HL-60 (cell line): ENCODE measurements at regions not wholly inside any gene's neighbourhood (a gene's known extent, or its start where the extent isn't known, plus 50 kb on each side); places are given as distances from the start of the nearest gene placed in this dataset.

Experiments used
- CTCF ChIP-seq: IDR thresholded peaks from one replicate; pipeline ENCODE4 v1.5.1; 2011; ENCODE audit warnings: low read length, control low read depth, inconsistent platforms; ENCODE audit not compliant: insufficient read depth
- REST ChIP-seq: IDR thresholded peaks from 2 replicates; pipeline ENCODE4 v1.6.1; 2012; ENCODE audit warnings: low read depth; ENCODE audit not compliant: insufficient replicate concordance

- TF ChIP-seq CTCF (no peak), REST (no peak)
These were observed 85.8 kb upstream of the PREP start for GRCh38 chr6:105488516-105489215.
